K562 (cell line): ENCODE measurements at regions not wholly inside any gene's neighbourhood (a gene's known extent, or its start where the extent isn't known, plus 50 kb on each side); places are given as distances from the start of the nearest gene placed in this dataset.

ENCODE experiments used
- ATAC-seq: fragments of 200-7000 bp; cut with Tn5 transposase; 3 replicates; pipeline ENCODE4 v1.9.1; 2020; ENCODE audit warnings: moderate library complexity
- BruUV-seq: library from RNA; stranded (reverse); fragments of 400-500 nt; replicated peaks from 2 replicates; lab custom pipeline; 2021; lab: Mats Ljungman, UMichigan
- CTCF ChIA-PET: fragments of 300-600 bp; formaldehyde crosslinking; extraction: SDS; loops from one replicate; lab custom pipeline; 2021; ENCODE audit warnings: low intra/inter-chr PET ratio; lab: Yijun Ruan, JAX
- POLR2A ChIA-PET: fragments of 300-600, 350-650 bp; sonication (Branson Sonifier 250); formaldehyde crosslinking; extraction: SDS; loops from one replicate; lab custom pipeline; 2021; ENCODE audit warnings: antibody characterized with exemption, inconsistent platforms; lab: Yijun Ruan, JAX
- DNase-seq, 4 experiments: peaks; one replicate each; pipeline versions ENCODE4 v3.0.0 to v3.0.0-alpha.2; 2011 to 2018; ENCODE audit warnings: low spot score in 3 of 4, mixed read lengths in 3 of 4; ENCODE audit errors: extremely low read depth in 1 of 4
- FAIRE-seq: peaks from 2 replicates; lab custom pipeline; 2011; peaks lifted over from hg19 to GRCh38; lab: Jason Lieb, UNC
- H2AFZ ChIP-seq: 2 replicates; pipeline ENCODE4 v1.6.0; 2011; ENCODE audit warnings: low read depth, low read length, control low read depth, inconsistent platforms
- H3K27ac ChIP-seq: fragments of 200-600 bp; 3 replicates; pipeline ENCODE4 v1.8.0; 2011; ENCODE audit warnings: low read depth, mild to moderate bottlenecking, control low read depth, inconsistent platforms, low read length, moderate library complexity, mixed read lengths; ENCODE audit errors: extremely low read depth
- H3K27me3 ChIP-seq, 2 experiments: fragments of 300-600 bp in 1 of 2; 2 replicates in 1 of 2; 3 replicates in 1 of 2; pipeline versions ENCODE4 v1.6.0 to v1.8.0; 2011; ENCODE audit warnings: inconsistent platforms in 2 of 2, low read length in 2 of 2, mild to moderate bottlenecking in 1 of 2, mixed read lengths in 1 of 2, moderate library complexity in 1 of 2; ENCODE audit not compliant: control insufficient read depth in 2 of 2, insufficient read depth in 2 of 2
- H3K36me3 ChIP-seq: fragments of 300-600 bp; 3 replicates; pipeline ENCODE4 v1.8.0; 2011; ENCODE audit warnings: mild to moderate bottlenecking, low read length, inconsistent platforms; ENCODE audit not compliant: control insufficient read depth, insufficient read depth
- H3K4me1 ChIP-seq, 2 experiments: fragments of 200-600 bp in 1 of 2; replicated peaks in 1 of 2; 2 replicates in 1 of 2; 3 replicates in 1 of 2; pipeline versions ENCODE4 v1.5.1 to v1.8.0; 2011; ENCODE audit warnings: inconsistent platforms in 2 of 2, low read length in 2 of 2, mild to moderate bottlenecking in 1 of 2, mixed read lengths in 1 of 2, moderate library complexity in 1 of 2; ENCODE audit not compliant: control insufficient read depth in 2 of 2, insufficient read depth in 2 of 2
- H3K4me2 ChIP-seq: 2 replicates; pipeline ENCODE4 v1.6.1; 2011; ENCODE audit warnings: low read length, control low read depth, inconsistent platforms, mixed read lengths; ENCODE audit not compliant: insufficient read depth
- H3K4me3 ChIP-seq: fragments of 200-600 bp; sonication (generic), shearing (Covaris generic); 2 replicates; pipeline ENCODE4 v1.5.1; 2016; ENCODE audit warnings: control low read depth, inconsistent platforms
- H3K79me2 ChIP-seq: fragments of 200-600 bp; 3 replicates; pipeline ENCODE4 v1.8.0; 2011; ENCODE audit warnings: low read length, inconsistent platforms; ENCODE audit not compliant: control insufficient read depth, insufficient read depth
- H3K9ac ChIP-seq, 2 experiments: 2 replicates each; pipeline versions ENCODE4 v1.6.0 to v1.6.1; 2011; ENCODE audit warnings: low read depth in 2 of 2, low read length in 2 of 2, control low read depth in 1 of 2, inconsistent platforms in 1 of 2, mild to moderate bottlenecking in 1 of 2, mixed read lengths in 1 of 2; ENCODE audit not compliant: insufficient read depth in 1 of 2
- H3K9me1 ChIP-seq: one replicate; pipeline ENCODE4 v1.6.0; 2011; ENCODE audit warnings: inconsistent platforms, mild to moderate bottlenecking, low read length, moderate library complexity; ENCODE audit not compliant: control insufficient read depth, insufficient read depth
- H3K9me3 ChIP-seq: replicated peaks from 2 replicates; pipeline ENCODE4 v1.5.1; 2011; ENCODE audit warnings: low read depth, low read length, inconsistent platforms; ENCODE audit not compliant: control insufficient read depth, insufficient read depth
- H4K20me1 ChIP-seq: replicated peaks from 2 replicates; pipeline ENCODE4 v1.6.1; 2011; ENCODE audit warnings: low read length, inconsistent platforms, mixed read lengths; ENCODE audit not compliant: control insufficient read depth, insufficient read depth
- IFI16 ChIP-seq: fragments of 250-450 bp; sonication (Bioruptor Pico); IDR thresholded peaks from 2 replicates; pipeline ENCODE4 v2.1.2; 2022; ENCODE audit warnings: mild to moderate bottlenecking, inconsistent platforms
- NEUROD1 ChIP-seq: fragments of 150-350 bp; IDR thresholded peaks from 2 replicates; pipeline ENCODE4 v1.6.1; 2014; ENCODE audit warnings: borderline replicate concordance, low read length, low read depth; ENCODE audit not compliant: partially characterized antibody
- TGIF2 ChIP-seq: sonication (generic); formaldehyde crosslinking; IDR thresholded peaks from 2 replicates; pipeline ENCODE4 v1.8.1; 2022; ENCODE audit warnings: mild to moderate bottlenecking, missing genetic modification reagents, moderate library complexity
- ZNF3 ChIP-seq: fragments of 250-450 bp; sonication (Bioruptor Pico); IDR thresholded peaks from 2 replicates; pipeline ENCODE4 v1.5.0; 2021; ENCODE audit warnings: mild to moderate bottlenecking, moderate library complexity
- WGBS: fragments of 100-300 bp; shearing (Covaris generic); methylation state at CpG from one replicate; pipeline ENCODE4 v1.1.6; 2016; ENCODE audit warnings: low coverage, mixed read lengths; ENCODE audit not compliant: insufficient coverage; ENCODE audit errors: missing lambda C conversion rate; 5-methylcytosine and 5-hydroxymethylcytosine counted together
- in situ Hi-C: fragments of 300-500 bp; cut with MboI; formaldehyde crosslinking; loops from 4 replicates; pipeline ENCODE4 v1.15.0; 2018; ENCODE audit warnings: inconsistent platforms, mixed read lengths
- intact Hi-C: fragments of 100-400 bp; cut with micrococcal nuclease; formaldehyde crosslinking; loops from 2 replicates; pipeline ENCODE4 v1.14.2; 2022
- TF ChIP-seq, protein P1 (sequence below): fragments of 250-450 bp; sonication (Bioruptor Pico); IDR thresholded peaks from 2 replicates; pipeline ENCODE4 v1.8.0; 2021; ENCODE audit warnings: mild to moderate bottlenecking, moderate library complexity
- TF ChIP-seq, protein P2 (sequence below): fragments of 450-650 bp; conservative IDR thresholded peaks from 2 replicates; pipeline ENCODE4 v1.6.1; 2016; ENCODE audit warnings: missing genetic modification characterization, low read depth, mild to moderate bottlenecking, control low read depth, missing compliant biosample characterization
- TF ChIP-seq, protein P3 (sequence below): fragments of 450-650 bp; formaldehyde crosslinking; IDR thresholded peaks from 2 replicates; pipeline ENCODE4 v1.4.0; 2022; ENCODE audit warnings: mild to moderate bottlenecking, moderate library complexity

DNA sequence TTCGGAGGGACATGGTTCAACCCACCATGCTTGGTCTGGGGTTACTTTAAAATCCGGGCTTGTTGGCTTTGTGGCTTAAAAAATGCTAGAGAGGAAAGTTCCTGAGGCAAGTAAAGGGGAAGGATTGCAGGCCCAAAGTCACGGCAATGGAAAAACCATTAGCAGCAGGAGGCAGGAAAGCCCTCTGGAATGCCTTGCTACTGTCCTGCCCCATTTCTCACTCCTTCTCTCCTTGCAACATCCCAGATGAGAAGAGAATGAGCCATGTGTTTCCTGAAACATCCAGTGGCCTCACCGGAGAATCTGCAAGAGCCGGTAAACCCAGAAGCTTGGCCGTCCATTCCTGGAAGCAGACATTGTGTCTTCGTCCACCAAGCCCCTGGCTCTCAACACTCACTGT lies 97.4 kb upstream of the LCLAT1 start:
- no peaks in the 10 kb centered on the region for H3K9me1 ChIP-seq
- intact Hi-C loops (no loop called here), in situ Hi-C loops (no loop called here)
- peaks cover 10 to 42% of the 10 kb centered on the region in 2 experiments for H3K27me3 ChIP-seq
- ChIA-PET POLR2A (interaction anchor here (1.4 kb wide), 1 partner anchor 9 kb away, joined by 3 read pairs; no protein-coding TSS in a partner anchor), CTCF (no interaction called here)
- no TSS peak for BruUV-seq
- 14% methylated on average over 7 of the region's 7 CpGs for WGBS
- no peak overlapping the region for H3K4me3 ChIP-seq
- no peak overlapping the region for H3K4me2 ChIP-seq
- H4K20me1 ChIP-seq: 0 out of 2 replicates have a peak, but pooled peaks cover 2% of the 10 kb centered on the region
- no peak overlapping the region for H3K9ac ChIP-seq
- no peak for ATAC-seq
- no peaks in the 10 kb centered on the region; a peak in 1 of 5 replicates for H3K4me1 ChIP-seq
- H3K36me3 ChIP-seq: no peaks in the 10 kb centered on the region
- DNase-seq: no peak
- H3K79me2 ChIP-seq: no peaks in the 10 kb centered on the region
- FAIRE-seq: no peak
- H3K9me3 ChIP-seq: no peaks in the 10 kb centered on the region
- H3K27ac ChIP-seq: no peak overlapping the region
- no peak overlapping the region for H2AFZ ChIP-seq
- TF ChIP-seq IFI16 (CRISPR knock-in tag): no peak
- TF ChIP-seq TGIF2 (CRISPR knock-in tag): no peak
- TF ChIP-seq NEUROD1: no peak
- no peak for TF ChIP-seq ZNF3 (CRISPR knock-in tag)
- TF ChIP-seq, protein P1, sequence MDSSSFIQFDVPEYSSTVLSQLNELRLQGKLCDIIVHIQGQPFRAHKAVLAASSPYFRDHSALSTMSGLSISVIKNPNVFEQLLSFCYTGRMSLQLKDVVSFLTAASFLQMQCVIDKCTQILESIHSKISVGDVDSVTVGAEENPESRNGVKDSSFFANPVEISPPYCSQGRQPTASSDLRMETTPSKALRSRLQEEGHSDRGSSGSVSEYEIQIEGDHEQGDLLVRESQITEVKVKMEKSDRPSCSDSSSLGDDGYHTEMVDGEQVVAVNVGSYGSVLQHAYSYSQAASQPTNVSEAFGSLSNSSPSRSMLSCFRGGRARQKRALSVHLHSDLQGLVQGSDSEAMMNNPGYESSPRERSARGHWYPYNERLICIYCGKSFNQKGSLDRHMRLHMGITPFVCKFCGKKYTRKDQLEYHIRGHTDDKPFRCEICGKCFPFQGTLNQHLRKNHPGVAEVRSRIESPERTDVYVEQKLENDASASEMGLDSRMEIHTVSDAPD (CRISPR knock-in tag): no peak
- TF ChIP-seq, protein P2, sequence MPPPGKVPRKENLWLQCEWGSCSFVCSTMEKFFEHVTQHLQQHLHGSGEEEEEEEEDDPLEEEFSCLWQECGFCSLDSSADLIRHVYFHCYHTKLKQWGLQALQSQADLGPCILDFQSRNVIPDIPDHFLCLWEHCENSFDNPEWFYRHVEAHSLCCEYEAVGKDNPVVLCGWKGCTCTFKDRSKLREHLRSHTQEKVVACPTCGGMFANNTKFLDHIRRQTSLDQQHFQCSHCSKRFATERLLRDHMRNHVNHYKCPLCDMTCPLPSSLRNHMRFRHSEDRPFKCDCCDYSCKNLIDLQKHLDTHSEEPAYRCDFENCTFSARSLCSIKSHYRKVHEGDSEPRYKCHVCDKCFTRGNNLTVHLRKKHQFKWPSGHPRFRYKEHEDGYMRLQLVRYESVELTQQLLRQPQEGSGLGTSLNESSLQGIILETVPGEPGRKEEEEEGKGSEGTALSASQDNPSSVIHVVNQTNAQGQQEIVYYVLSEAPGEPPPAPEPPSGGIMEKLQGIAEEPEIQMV: no peak
- TF ChIP-seq, protein P3, sequence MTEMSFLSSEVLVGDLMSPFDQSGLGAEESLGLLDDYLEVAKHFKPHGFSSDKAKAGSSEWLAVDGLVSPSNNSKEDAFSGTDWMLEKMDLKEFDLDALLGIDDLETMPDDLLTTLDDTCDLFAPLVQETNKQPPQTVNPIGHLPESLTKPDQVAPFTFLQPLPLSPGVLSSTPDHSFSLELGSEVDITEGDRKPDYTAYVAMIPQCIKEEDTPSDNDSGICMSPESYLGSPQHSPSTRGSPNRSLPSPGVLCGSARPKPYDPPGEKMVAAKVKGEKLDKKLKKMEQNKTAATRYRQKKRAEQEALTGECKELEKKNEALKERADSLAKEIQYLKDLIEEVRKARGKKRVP (CRISPR knock-in tag): no peak
